SK-N-SH (cell line): ENCODE measurements at regions not wholly inside any gene's neighbourhood (a gene's known extent, or its start where the extent isn't known, plus 50 kb on each side); places are given as distances from the start of the nearest gene placed in this dataset.

Experiments
- CTCF ChIA-PET: fragments of 300-600, 350-600 bp; formaldehyde crosslinking; extraction: SDS; loops from one replicate; lab custom pipeline; 2021; lab: Yijun Ruan, JAX
- POLR2A ChIA-PET: fragments of 350-600 bp; sonication (Branson Sonifier 250); formaldehyde crosslinking; extraction: SDS; loops from one replicate; lab custom pipeline; 2020; ENCODE audit warnings: antibody characterized with exemption, inconsistent platforms; lab: Yijun Ruan, JAX
- DNase-seq: peaks from one replicate; pipeline ENCODE4 v3.0.0; 2012
- H2AFZ ChIP-seq: fragments of 200-600 bp; sonication (generic); 2 replicates; pipeline ENCODE4 v1.8.1; 2016; ENCODE audit warnings: antibody characterized with exemption, mild to moderate bottlenecking, low read depth
- H3F3A ChIP-seq: fragments of 200-600 bp; sonication (generic); replicated peaks from 2 replicates; pipeline ENCODE3; 2016; ENCODE audit warnings: antibody characterized with exemption, mild to moderate bottlenecking; ENCODE audit not compliant: insufficient read depth
- H3K27ac ChIP-seq, 2 experiments: fragments of 200-500 bp in 1 of 2; fragments of 200-600 bp in 1 of 2; sonication (Bioruptor generic) in 1 of 2; sonication (generic), shearing (Covaris generic) in 1 of 2; 2 replicates each; pipeline versions ENCODE4 v1.5.1 to v1.6.1; 2014 to 2016; ENCODE audit warnings: low read depth in 2 of 2, inconsistent platforms in 1 of 2, low read length in 1 of 2, mild to moderate bottlenecking in 1 of 2, mixed read lengths in 1 of 2
- H3K27me3 ChIP-seq: fragments of 200-600 bp; sonication (generic), shearing (Covaris generic); 2 replicates; pipeline ENCODE4 v1.6.1; 2016; ENCODE audit warnings: mixed run types; ENCODE audit not compliant: insufficient read depth
- H3K36me3 ChIP-seq, 2 experiments: fragments of 200-500 bp in 1 of 2; fragments of 200-600 bp in 1 of 2; sonication (Bioruptor generic) in 1 of 2; sonication (generic) in 1 of 2; replicated peaks in 1 of 2; 2 replicates each; pipeline versions ENCODE3 to v1.5.1; 2014 to 2016; ENCODE audit warnings: low read length in 1 of 2, mild to moderate bottlenecking in 1 of 2; ENCODE audit not compliant: insufficient read depth in 2 of 2, control insufficient read depth in 1 of 2
- H3K4me1 ChIP-seq, 2 experiments: fragments of 200-500 bp in 1 of 2; fragments of 200-600 bp in 1 of 2; sonication (Bioruptor generic) in 1 of 2; sonication (generic), shearing (Covaris generic) in 1 of 2; 2 replicates each; pipeline versions ENCODE4 v1.5.1 to v1.6.1; 2014 to 2016; ENCODE audit warnings: low read depth in 1 of 2, low read length in 1 of 2, mixed run types in 1 of 2; ENCODE audit not compliant: insufficient read depth in 2 of 2, control insufficient read depth in 1 of 2
- H3K4me2 ChIP-seq: fragments of 200-600 bp; sonication (generic), shearing (Covaris generic); 2 replicates; pipeline ENCODE4 v1.6.1; 2017; ENCODE audit warnings: mixed run types
- H3K4me3 ChIP-seq, 2 experiments: fragments of 200-500 bp in 1 of 2; fragments of 200-600 bp in 1 of 2; sonication (Bioruptor generic) in 1 of 2; sonication (generic), shearing (Covaris generic) in 1 of 2; 2 replicates each; pipeline versions ENCODE4 v1.5.1 to v1.8.1; 2014 to 2016; ENCODE audit warnings: low read depth in 2 of 2, inconsistent platforms in 1 of 2, low read length in 1 of 2, mild to moderate bottlenecking in 1 of 2, mixed read lengths in 1 of 2, moderate library complexity in 1 of 2
- H3K79me2 ChIP-seq: fragments of 200-600 bp; sonication (generic); 2 replicates; pipeline ENCODE4 v1.8.1; 2017; ENCODE audit warnings: mild to moderate bottlenecking; ENCODE audit not compliant: insufficient read depth
- H3K9ac ChIP-seq: fragments of 200-600 bp; sonication (generic); 2 replicates; pipeline ENCODE4 v1.6.1; 2017; ENCODE audit warnings: mixed run types
- H3K9me2 ChIP-seq: fragments of 200-600 bp; sonication (generic); 2 replicates; pipeline ENCODE4 v1.6.1; 2017; ENCODE audit warnings: mixed run types
- H3K9me3 ChIP-seq: fragments of 200-600 bp; sonication (generic); 2 replicates; pipeline ENCODE4 v1.6.1; 2017; ENCODE audit warnings: mixed run types, mild to moderate bottlenecking, moderate library complexity
- H4K20me1 ChIP-seq: fragments of 200-600 bp; sonication (generic); 2 replicates; pipeline ENCODE4 v1.6.1; 2017; ENCODE audit warnings: mild to moderate bottlenecking, mixed run types; ENCODE audit not compliant: insufficient read depth
- EP300 ChIP-seq, 2 experiments: IDR thresholded peaks; 2 replicates each; pipeline versions ENCODE4 v1.4.0 to v1.6.1; 2012; ENCODE audit warnings: borderline replicate concordance in 1 of 2, low read depth in 1 of 2, low read length in 1 of 2
- FOXJ3 ChIP-seq: sonication (generic); formaldehyde crosslinking; IDR thresholded peaks from 2 replicates; pipeline ENCODE4 v1.5.1; 2020; ENCODE audit warnings: mild to moderate bottlenecking, missing genetic modification reagents
- GATA2 ChIP-seq: sonication (generic); formaldehyde crosslinking; IDR thresholded peaks from 2 replicates; pipeline ENCODE4 v1.5.0; 2020; ENCODE audit warnings: mild to moderate bottlenecking, missing genetic modification reagents
- JUND ChIP-seq: IDR thresholded peaks from 2 replicates; pipeline ENCODE4 v1.4.0; 2012
- MXI1 ChIP-seq: IDR thresholded peaks from 2 replicates; pipeline ENCODE4 v1.6.1; 2012; ENCODE audit warnings: mild to moderate bottlenecking, low read depth, low read length, improper control_type of control experiment
- NFIC ChIP-seq: IDR thresholded peaks from 2 replicates; pipeline ENCODE4 v1.4.0; 2012; ENCODE audit warnings: borderline replicate concordance
- RFX5 ChIP-seq: IDR thresholded peaks from 2 replicates; pipeline ENCODE4 v1.6.1; 2012; ENCODE audit warnings: mild to moderate bottlenecking, improper control_type of control experiment, low read length
- SIN3A ChIP-seq: IDR thresholded peaks from 2 replicates; pipeline ENCODE4 v1.6.1; 2012; ENCODE audit warnings: low read depth, mild to moderate bottlenecking, low read length, moderate library complexity, borderline replicate concordance
- TCF12 ChIP-seq: IDR thresholded peaks from 2 replicates; pipeline ENCODE4 v1.4.0; 2012
- TEAD4 ChIP-seq: IDR thresholded peaks from 2 replicates; pipeline ENCODE4 v1.4.0; 2012; ENCODE audit warnings: mild to moderate bottlenecking, borderline replicate concordance; ENCODE audit not compliant: insufficient read depth
- WGBS: methylation state at CpG from one replicate; pipeline ENCODE4 v1.1.6; 2017; ENCODE audit warnings: low lambda C conversion rate; 5-methylcytosine and 5-hydroxymethylcytosine counted together
- TF ChIP-seq, protein P1 (sequence below): IDR thresholded peaks from 2 replicates; pipeline ENCODE4 v1.6.1; 2012; ENCODE audit warnings: mild to moderate bottlenecking, low read depth, low read length, moderate library complexity
- TF ChIP-seq, protein P2 (sequence below): fragments of 200-600 bp; sonication (generic); IDR thresholded peaks from 2 replicates; pipeline ENCODE4 v1.6.1; 2017; ENCODE audit warnings: antibody characterized with exemption, mild to moderate bottlenecking, moderate library complexity
- TF ChIP-seq, protein P3 (sequence below): IDR thresholded peaks from 2 replicates; pipeline ENCODE4 v1.4.0; 2012; ENCODE audit warnings: low read depth, borderline replicate concordance

DNA sequence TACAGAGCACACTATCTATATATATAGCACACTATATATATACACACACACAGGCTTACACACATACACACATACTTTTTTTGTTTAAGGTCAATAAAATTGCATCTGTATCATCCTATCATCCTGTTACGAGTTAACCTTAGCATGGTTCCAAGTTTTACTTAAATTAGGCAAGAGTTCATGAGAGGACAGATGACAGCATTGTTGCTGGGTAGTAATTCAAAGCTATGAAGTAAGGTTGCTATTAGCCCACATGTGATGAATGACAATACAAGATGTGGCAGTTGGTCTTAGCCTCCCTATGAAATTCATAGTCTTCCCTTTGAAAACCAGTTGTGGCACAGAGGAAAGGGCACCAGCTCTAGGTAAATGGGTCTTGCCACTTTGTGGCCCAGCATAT lies 438.1 kb downstream of the ACTL7B start (continued):
- TF ChIP-seq GATA2 (CRISPR knock-in tag) (no peak), FOXJ3 (CRISPR knock-in tag) (no peak), MXI1 (no peak), TCF12 (no peak)
- TF ChIP-seq, protein P1, sequence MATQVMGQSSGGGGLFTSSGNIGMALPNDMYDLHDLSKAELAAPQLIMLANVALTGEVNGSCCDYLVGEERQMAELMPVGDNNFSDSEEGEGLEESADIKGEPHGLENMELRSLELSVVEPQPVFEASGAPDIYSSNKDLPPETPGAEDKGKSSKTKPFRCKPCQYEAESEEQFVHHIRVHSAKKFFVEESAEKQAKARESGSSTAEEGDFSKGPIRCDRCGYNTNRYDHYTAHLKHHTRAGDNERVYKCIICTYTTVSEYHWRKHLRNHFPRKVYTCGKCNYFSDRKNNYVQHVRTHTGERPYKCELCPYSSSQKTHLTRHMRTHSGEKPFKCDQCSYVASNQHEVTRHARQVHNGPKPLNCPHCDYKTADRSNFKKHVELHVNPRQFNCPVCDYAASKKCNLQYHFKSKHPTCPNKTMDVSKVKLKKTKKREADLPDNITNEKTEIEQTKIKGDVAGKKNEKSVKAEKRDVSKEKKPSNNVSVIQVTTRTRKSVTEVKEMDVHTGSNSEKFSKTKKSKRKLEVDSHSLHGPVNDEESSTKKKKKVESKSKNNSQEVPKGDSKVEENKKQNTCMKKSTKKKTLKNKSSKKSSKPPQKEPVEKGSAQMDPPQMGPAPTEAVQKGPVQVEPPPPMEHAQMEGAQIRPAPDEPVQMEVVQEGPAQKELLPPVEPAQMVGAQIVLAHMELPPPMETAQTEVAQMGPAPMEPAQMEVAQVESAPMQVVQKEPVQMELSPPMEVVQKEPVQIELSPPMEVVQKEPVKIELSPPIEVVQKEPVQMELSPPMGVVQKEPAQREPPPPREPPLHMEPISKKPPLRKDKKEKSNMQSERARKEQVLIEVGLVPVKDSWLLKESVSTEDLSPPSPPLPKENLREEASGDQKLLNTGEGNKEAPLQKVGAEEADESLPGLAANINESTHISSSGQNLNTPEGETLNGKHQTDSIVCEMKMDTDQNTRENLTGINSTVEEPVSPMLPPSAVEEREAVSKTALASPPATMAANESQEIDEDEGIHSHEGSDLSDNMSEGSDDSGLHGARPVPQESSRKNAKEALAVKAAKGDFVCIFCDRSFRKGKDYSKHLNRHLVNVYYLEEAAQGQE: no peak
- TF ChIP-seq, all 33 proteins: peak for 0

DNA sequence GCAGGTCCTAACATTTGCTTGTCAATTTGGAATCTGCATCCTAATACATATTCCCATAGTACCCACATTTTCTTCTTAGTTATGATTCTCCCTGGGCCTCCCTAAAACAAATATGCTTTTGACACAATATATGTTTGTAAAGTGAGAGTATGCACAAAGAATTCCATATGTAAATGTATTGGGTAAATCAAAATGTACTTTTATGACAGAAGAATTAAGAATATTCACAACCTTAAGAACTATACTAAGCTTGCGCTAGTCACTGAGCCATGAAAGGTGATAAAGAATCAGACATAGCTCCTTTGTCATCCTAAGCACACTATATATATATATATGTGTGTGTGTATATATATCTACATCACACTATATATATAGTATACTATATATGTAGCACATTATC lies 438.5 kb downstream of the ACTL7B start:
- no peaks in the 10 kb centered on the region for H3K36me3 ChIP-seq
- POLR2A ChIA-PET: no interaction called here
- WGBS: 90% methylated on average over 1 of the region's 1 CpG

DNA sequence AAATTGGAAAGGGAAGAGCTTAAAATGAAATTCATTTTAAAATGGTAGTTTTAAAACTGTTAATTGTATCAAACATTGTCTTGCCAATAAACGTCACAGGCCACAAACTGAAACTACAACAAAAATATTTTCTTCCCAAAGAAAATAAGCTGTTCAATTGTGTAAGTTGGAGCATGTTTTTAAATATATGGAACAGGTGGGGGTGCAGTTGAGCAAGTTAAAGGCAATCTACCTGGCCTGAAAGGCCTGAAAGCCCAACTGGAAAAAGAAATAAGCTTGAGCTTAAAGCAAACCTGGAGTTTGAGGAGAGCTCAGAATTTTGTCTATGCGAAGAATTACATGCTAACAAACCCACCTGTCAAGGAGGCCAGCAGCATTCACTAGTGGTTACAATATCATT lies 439.5 kb downstream of the ACTL7B start:
- no peaks in the 10 kb centered on the region for H3K36me3 ChIP-seq
- no peaks in the 10 kb centered on the region for H3K9me3 ChIP-seq
- TF ChIP-seq, protein P2, sequence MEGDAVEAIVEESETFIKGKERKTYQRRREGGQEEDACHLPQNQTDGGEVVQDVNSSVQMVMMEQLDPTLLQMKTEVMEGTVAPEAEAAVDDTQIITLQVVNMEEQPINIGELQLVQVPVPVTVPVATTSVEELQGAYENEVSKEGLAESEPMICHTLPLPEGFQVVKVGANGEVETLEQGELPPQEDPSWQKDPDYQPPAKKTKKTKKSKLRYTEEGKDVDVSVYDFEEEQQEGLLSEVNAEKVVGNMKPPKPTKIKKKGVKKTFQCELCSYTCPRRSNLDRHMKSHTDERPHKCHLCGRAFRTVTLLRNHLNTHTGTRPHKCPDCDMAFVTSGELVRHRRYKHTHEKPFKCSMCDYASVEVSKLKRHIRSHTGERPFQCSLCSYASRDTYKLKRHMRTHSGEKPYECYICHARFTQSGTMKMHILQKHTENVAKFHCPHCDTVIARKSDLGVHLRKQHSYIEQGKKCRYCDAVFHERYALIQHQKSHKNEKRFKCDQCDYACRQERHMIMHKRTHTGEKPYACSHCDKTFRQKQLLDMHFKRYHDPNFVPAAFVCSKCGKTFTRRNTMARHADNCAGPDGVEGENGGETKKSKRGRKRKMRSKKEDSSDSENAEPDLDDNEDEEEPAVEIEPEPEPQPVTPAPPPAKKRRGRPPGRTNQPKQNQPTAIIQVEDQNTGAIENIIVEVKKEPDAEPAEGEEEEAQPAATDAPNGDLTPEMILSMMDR: peak; percentile 33
- no peak for TF ChIP-seq TEAD4
- no peak overlapping the region for H3K4me2 ChIP-seq
- 18% methylated on average over 2 of the region's 2 CpGs for WGBS
- no peak overlapping the region for H3K4me3 ChIP-seq
- no peaks in the 10 kb centered on the region for H3K27me3 ChIP-seq
- no peaks in the 10 kb centered on the region for H3F3A ChIP-seq
- POLR2A ChIA-PET: no interaction called here
- no peak overlapping the region for H3K27ac ChIP-seq
- CTCF ChIA-PET: interaction anchor here (0.5 kb wide), 1 partner anchor 924 kb away, joined by 3 read pairs; no protein-coding TSS in a partner anchor
- H3K9me2 ChIP-seq: no peaks in the 10 kb centered on the region
- no peaks in the 10 kb centered on the region for H4K20me1 ChIP-seq
- no peak overlapping the region for H2AFZ ChIP-seq
- no peaks in the 10 kb centered on the region for H3K79me2 ChIP-seq
- H3K4me1 ChIP-seq: no peaks in the 10 kb centered on the region
- no peak overlapping the region for H3K9ac ChIP-seq
- no peak for DNase-seq

More for the DNA sequence above, 438.5 kb downstream of the ACTL7B start:
- no peak overlapping the region for H3K4me3 ChIP-seq
- CTCF ChIA-PET: no interaction called here
- no peak overlapping the region for H3K4me2 ChIP-seq
- DNase-seq: no peak
- no peaks in the 10 kb centered on the region for H4K20me1 ChIP-seq
- H3K27ac ChIP-seq: no peak overlapping the region
- H3F3A ChIP-seq: no peaks in the 10 kb centered on the region
- H3K4me1 ChIP-seq: no peaks in the 10 kb centered on the region
- H2AFZ ChIP-seq: no peak overlapping the region
- no peak for TF ChIP-seq EP300 (IDR thresholded peaks at IDR 0.05; ENCODE audit: borderline replicate concordance in 1 of 2, low read depth in 1 of 2, low read length in 1 of 2)
- TF ChIP-seq MXI1: no peak
- no peak for TF ChIP-seq JUND
- TF ChIP-seq GATA2 (CRISPR knock-in tag): no peak
- TF ChIP-seq, protein P3, sequence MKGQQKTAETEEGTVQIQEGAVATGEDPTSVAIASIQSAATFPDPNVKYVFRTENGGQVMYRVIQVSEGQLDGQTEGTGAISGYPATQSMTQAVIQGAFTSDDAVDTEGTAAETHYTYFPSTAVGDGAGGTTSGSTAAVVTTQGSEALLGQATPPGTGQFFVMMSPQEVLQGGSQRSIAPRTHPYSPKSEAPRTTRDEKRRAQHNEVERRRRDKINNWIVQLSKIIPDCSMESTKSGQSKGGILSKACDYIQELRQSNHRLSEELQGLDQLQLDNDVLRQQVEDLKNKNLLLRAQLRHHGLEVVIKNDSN: no peak
- no peak for TF ChIP-seq NFIC
- TF ChIP-seq SIN3A: no peak
- TF ChIP-seq RFX5: no peak
- TF ChIP-seq, all 33 proteins: peak for 0
- Histone ChIP-seq H3K9me3 (no peaks in the 10 kb centered on the region), H3K9ac (no peak overlapping the region), H3K9me2 (no peaks in the 10 kb centered on the region), H3K79me2 (no peaks in the 10 kb centered on the region), H3K27me3 (no peaks in the 10 kb centered on the region)
